Lower leg skin (tissue), 3 donors: ENCODE measurements at regions not wholly inside any gene's neighbourhood (a gene's known extent, or its start where the extent isn't known, plus 50 kb on each side); places are given as distances from the start of the nearest gene placed in this dataset.

Source experiments
- POLR2A ChIP-seq, 2 donors: fragments of 450-650 bp; IDR thresholded peaks; one replicate each; pipeline ENCODE4 v1.6.1; 2016 to 2017; ENCODE audit warnings: antibody characterized with exemption in 2 of 2, mild to moderate bottlenecking in 1 of 2, moderate library complexity in 1 of 2
- TF ChIP-seq, protein P1 (sequence below), 3 donors: fragments of 450-650 bp; IDR thresholded peaks; one replicate each; pipeline ENCODE4 v1.5.1; 2016; ENCODE audit warnings: antibody characterized with exemption in 3 of 3, mild to moderate bottlenecking in 3 of 3, moderate library complexity in 2 of 3

GRCh38 chr2:220995581-220995980, 576.5 kb downstream of the EPHA4 start:
- TF ChIP-seq, protein P1, sequence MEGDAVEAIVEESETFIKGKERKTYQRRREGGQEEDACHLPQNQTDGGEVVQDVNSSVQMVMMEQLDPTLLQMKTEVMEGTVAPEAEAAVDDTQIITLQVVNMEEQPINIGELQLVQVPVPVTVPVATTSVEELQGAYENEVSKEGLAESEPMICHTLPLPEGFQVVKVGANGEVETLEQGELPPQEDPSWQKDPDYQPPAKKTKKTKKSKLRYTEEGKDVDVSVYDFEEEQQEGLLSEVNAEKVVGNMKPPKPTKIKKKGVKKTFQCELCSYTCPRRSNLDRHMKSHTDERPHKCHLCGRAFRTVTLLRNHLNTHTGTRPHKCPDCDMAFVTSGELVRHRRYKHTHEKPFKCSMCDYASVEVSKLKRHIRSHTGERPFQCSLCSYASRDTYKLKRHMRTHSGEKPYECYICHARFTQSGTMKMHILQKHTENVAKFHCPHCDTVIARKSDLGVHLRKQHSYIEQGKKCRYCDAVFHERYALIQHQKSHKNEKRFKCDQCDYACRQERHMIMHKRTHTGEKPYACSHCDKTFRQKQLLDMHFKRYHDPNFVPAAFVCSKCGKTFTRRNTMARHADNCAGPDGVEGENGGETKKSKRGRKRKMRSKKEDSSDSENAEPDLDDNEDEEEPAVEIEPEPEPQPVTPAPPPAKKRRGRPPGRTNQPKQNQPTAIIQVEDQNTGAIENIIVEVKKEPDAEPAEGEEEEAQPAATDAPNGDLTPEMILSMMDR (IDR thresholded peaks at IDR 0.05), result no peak
- TF ChIP-seq POLR2A (IDR thresholded peaks at IDR 0.05), result no peak
